GM19351 (cell line): ENCODE measurements at regions not wholly inside any gene's neighbourhood (a gene's known extent, or its start where the extent isn't known, plus 50 kb on each side); places are given as distances from the start of the nearest gene placed in this dataset.
"Not testable (repeated sequence)": the region's sequence is repeated elsewhere in the genome, so short reads cannot be mapped to it uniquely, and the experiment has no call there.

ENCODE experiments used
- ATAC-seq: cut with Tn5 transposase; IDR thresholded peaks from one replicate; pipeline ENCODE4 v1.9.1; 2021; ENCODE audit warnings: mild to moderate bottlenecking, moderate library complexity; ENCODE audit not compliant: unreplicated experiment

DNA sequence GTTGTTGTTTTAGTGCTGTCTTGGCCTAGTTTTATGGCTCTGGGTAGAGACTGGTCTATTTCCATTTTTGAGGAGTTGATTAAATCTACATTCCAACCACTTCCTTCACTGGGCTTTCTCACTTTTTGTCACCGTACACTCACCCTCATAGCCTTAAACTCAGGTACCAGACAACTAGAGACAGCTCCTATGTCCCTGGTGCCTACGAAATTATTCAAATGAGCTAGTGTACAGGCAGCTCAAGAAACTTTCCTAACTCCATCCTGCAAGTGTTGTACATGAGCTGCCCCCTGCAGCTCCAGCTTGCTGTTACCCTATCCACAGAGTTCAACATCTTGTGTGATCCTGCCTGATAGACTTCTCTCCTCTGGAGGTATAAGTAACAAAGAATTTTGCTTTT is 704.8 kb upstream of the RGS18 start:
- no peak for ATAC-seq

GRCh38 chr1:191457889-191458288 is 700.4 kb upstream of the RGS18 start:
- no peak for ATAC-seq

DNA sequence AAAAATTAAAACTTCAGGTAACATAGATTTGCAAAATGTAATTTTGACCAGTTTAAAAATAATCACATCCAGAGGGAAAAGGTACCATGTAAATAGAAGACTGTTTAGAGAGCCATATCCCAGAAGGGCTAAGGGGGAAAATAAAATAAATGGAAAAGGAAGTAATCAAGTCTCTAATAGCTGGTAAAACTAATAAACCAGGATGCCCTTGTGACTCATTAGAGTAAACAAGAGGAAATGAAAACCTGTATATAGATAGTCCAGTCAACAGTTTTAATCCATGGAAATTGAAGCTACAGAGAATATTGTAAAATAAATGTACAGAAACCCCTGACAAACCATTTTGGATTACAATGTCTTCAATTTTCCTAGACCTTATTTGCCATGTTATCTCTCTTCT is 698.0 kb upstream of the RGS18 start:
- ATAC-seq = no peak

- no peak for ATAC-seq
These were observed 674.3 kb upstream of the RGS18 start for GRCh38 chr1:191483988-191484387.

- no peak for ATAC-seq
These were observed 668.0 kb upstream of the RGS18 start for GRCh38 chr1:191490303-191490702.

DNA sequence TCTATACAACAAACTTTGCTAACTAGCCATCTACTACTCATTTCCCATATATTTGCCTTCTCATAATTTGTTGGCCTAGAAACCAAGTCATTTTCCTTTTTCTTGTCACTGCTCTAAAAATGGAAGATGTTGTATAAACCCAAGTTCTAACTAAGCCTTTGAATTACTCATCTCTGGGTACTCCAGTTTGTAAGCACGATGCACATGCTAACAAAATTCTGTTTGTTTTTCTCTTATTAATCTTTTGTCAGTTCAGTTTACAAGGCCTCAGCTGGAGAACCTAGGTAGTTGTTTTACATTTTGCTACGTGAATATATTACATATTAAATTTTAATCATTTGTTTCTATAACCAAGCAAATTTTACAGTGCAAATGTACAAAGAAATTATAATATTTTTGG is 663.2 kb upstream of the RGS18 start:
- no peak for ATAC-seq

GRCh38 chr1:191498318-191498717 is 659.9 kb upstream of the RGS18 start:
- no peak for ATAC-seq

DNA sequence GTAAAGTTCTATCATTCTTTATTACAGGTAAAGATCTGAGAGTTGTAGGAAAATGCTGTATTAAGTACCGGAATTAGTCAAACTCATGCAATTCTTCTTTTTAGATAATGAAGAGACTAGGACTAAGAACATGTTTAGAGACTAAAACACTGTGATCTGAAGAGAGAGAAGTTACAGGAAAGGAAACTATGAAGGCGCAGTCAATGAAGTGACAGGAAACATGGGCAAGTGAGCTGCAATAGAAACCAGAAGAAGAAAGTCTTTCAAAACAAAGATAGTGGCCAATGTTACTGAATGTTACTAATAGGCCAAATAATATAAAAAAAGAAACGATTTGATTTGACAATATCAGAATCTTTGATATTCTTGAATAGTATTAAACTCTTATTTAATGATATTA is 659.4 kb upstream of the RGS18 start:
- ATAC-seq = no peak

GRCh38 chr1:191504999-191505398 is 653.3 kb upstream of the RGS18 start:
- no peak for ATAC-seq

- no peak for ATAC-seq
These were observed 650.0 kb upstream of the RGS18 start for GRCh38 chr1:191508239-191508638.

DNA sequence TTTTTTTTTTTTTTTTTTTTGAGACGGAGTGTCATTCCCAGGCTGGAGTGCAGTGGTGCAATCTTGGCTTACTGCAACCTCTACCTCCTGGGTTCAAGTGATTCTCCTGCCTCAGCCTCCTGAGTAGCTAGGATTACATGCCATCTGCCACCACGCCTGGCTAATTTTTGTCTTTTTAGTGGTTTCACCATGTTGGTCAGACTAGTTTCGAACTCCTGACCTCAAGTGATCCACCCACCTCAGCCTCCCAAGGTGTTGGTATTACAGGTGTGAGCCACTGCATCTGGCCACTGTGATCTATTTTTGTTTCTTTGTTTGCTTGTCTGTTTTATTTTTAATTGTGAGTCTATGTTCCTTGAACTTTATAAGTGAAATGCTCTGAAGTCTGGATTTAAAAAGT is 646.8 kb upstream of the RGS18 start:
- ATAC-seq = not testable (repeated sequence)

DNA sequence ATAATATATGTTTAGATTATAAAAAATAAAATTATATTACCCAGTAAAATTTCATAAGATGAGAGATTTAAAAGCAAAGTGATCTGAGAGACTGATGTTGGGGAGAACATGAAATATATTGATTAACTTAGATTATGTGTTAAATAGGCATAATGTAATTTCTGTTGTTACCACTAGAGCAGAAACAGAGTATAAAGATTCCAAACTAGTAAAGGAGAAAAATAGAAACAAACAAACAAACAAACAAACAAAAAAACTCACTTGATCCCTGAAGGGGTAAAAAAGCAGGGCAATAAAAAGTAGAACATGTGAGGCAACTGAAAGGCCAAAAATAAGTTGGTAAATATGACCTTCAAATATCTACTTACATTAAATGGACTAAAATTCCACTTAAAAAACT is 640.4 kb upstream of the RGS18 start:
- ATAC-seq = no peak

GRCh38 chr1:191519519-191519918 is 638.7 kb upstream of the RGS18 start:
- no peak for ATAC-seq

GRCh38 chr1:191520345-191520744 is 637.9 kb upstream of the RGS18 start:
- ATAC-seq = no peak

DNA sequence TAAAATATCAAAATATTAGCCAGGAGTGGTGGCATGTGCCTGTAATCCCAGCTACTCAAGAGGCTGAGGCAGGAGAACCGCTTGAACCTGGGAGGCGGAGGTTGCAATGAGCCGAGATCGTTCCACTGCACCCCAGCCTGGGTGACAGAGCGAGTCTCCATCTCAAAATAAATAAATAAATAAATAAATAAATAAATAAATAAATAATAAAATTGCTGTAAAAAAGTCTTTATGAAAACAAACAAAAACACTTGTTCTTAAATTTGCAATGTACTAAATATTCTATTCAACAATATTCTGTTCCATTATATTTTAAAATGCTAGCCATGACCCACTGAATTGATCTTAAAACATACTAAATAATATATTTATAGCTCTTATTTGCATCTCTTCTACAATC is 632.3 kb upstream of the RGS18 start:
- ATAC-seq = not testable (repeated sequence)

DNA sequence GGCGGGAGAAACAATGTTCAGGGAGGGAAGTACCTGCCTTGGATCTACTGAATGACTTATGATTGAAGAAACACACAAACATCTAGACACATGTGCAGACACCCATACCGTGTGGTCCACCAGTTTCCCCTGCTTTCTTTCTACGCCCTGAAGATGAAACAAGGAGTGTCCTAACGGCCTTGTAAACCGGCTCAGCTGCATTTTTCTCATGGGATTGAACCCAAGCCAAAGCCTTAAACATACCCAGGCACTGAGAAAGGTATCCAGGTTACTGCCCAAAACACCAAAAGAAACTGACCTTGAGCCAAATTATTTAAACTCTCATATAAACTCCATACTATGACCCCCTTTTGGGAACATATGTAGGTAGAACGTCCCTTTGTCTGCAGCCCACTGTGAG is 630.0 kb upstream of the RGS18 start:
- no peak for ATAC-seq

GRCh38 chr1:191530928-191531327 is 627.3 kb upstream of the RGS18 start:
- ATAC-seq = no peak

- ATAC-seq = no peak
These were observed 625.0 kb upstream of the RGS18 start for GRCh38 chr1:191533254-191533653.

- no peak for ATAC-seq
These were observed 621.4 kb upstream of the RGS18 start for GRCh38 chr1:191536791-191537429.

GRCh38 chr1:191541758-191542157 is 616.5 kb upstream of the RGS18 start:
- no peak for ATAC-seq

- no peak for ATAC-seq
These were observed 615.8 kb upstream of the RGS18 start for GRCh38 chr1:191542444-191542843.

- no peak for ATAC-seq
These were observed 611.5 kb upstream of the RGS18 start for GRCh38 chr1:191546803-191547202.

GRCh38 chr1:191551019-191551418 is 607.2 kb upstream of the RGS18 start:
- no peak for ATAC-seq
